ENCODE measurements at regions not wholly inside any gene's neighbourhood (a gene's known extent, or its start where the extent isn't known, plus 50 kb on each side); places are given as distances from the start of the nearest gene placed in this dataset.
"Not testable (repeated sequence)": the region's sequence is repeated elsewhere in the genome, so short reads cannot be mapped to it uniquely, and the experiment has no call there.

- Histone ChIP-seq H3K4me3 (ENCODE audit: low read length) (no peak overlapping the region), H3K27me3 (ENCODE audit: control insufficient read depth, insufficient read depth, low read length) (no peaks in the 10 kb centered on the region), H3K36me3 (ENCODE audit: control insufficient read depth, insufficient read depth, low read length) (no peaks in the 10 kb centered on the region), H3K9me3 (ENCODE audit: control insufficient read depth, insufficient read depth, low read length) (no peaks in the 10 kb centered on the region), H3K27ac (ENCODE audit: low read length) (no peak overlapping the region), H3K4me1 (ENCODE audit: control insufficient read depth, insufficient read depth, low read length) (no peaks in the 10 kb centered on the region)
- WGBS (ENCODE audit: insufficient coverage, insufficient read length) = no CpG with 5 or more reads among the region's 9 CpGs
- DNase-seq (ENCODE audit: low read depth, low spot score) = no peak
These were observed 289.2 kb downstream of the KLF13 start for GRCh38 chr15:31615643-31616415.

GRCh38 chr15:31623297-31623696, 296.7 kb downstream of the KLF13 start:
- DNase-seq (ENCODE audit: low read depth, low spot score); H3K36me3 ChIP-seq (ENCODE audit: control insufficient read depth, insufficient read depth, low read length); H3K27ac ChIP-seq (ENCODE audit: low read length); H3K27me3 ChIP-seq (ENCODE audit: control insufficient read depth, insufficient read depth, low read length); H3K4me3 ChIP-seq (ENCODE audit: low read length); H3K4me1 ChIP-seq (ENCODE audit: control insufficient read depth, insufficient read depth, low read length); H3K9me3 ChIP-seq (ENCODE audit: control insufficient read depth, insufficient read depth, low read length): not testable (repeated sequence)
- no CpG with 5 or more reads among the region's 11 CpGs for WGBS (ENCODE audit: insufficient coverage, insufficient read length)

GRCh38 chr15:31624115-31624514, 297.5 kb downstream of the KLF13 start:
- H3K27ac ChIP-seq (ENCODE audit: low read length); H3K4me1 ChIP-seq (ENCODE audit: control insufficient read depth, insufficient read depth, low read length); H3K9me3 ChIP-seq (ENCODE audit: control insufficient read depth, insufficient read depth, low read length); H3K4me3 ChIP-seq (ENCODE audit: low read length); H3K36me3 ChIP-seq (ENCODE audit: control insufficient read depth, insufficient read depth, low read length); H3K27me3 ChIP-seq (ENCODE audit: control insufficient read depth, insufficient read depth, low read length); DNase-seq (ENCODE audit: low read depth, low spot score): not testable (repeated sequence)
- no CpG with 5 or more reads among the region's 1 CpG for WGBS (ENCODE audit: insufficient coverage, insufficient read length)

- no CpG with 5 or more reads among the region's 6 CpGs for WGBS (ENCODE audit: insufficient coverage, insufficient read length)
- H3K4me3 ChIP-seq (ENCODE audit: low read length); H3K9me3 ChIP-seq (ENCODE audit: control insufficient read depth, insufficient read depth, low read length); H3K27ac ChIP-seq (ENCODE audit: low read length); DNase-seq (ENCODE audit: low read depth, low spot score); H3K4me1 ChIP-seq (ENCODE audit: control insufficient read depth, insufficient read depth, low read length); H3K27me3 ChIP-seq (ENCODE audit: control insufficient read depth, insufficient read depth, low read length); H3K36me3 ChIP-seq (ENCODE audit: control insufficient read depth, insufficient read depth, low read length): not testable (repeated sequence)
These were observed 309.1 kb downstream of the KLF13 start for GRCh38 chr15:31635715-31636114.

GRCh38 chr15:31636911-31637310, 310.3 kb downstream of the KLF13 start:
- not testable (repeated sequence) for DNase-seq (ENCODE audit: low read depth, low spot score); H3K27me3 ChIP-seq (ENCODE audit: control insufficient read depth, insufficient read depth, low read length); H3K27ac ChIP-seq (ENCODE audit: low read length); H3K36me3 ChIP-seq (ENCODE audit: control insufficient read depth, insufficient read depth, low read length); H3K4me3 ChIP-seq (ENCODE audit: low read length); H3K9me3 ChIP-seq (ENCODE audit: control insufficient read depth, insufficient read depth, low read length); H3K4me1 ChIP-seq (ENCODE audit: control insufficient read depth, insufficient read depth, low read length)
- no CpG with 5 or more reads among the region's 1 CpG for WGBS (ENCODE audit: insufficient coverage, insufficient read length)

- not testable (repeated sequence) for H3K9me3 ChIP-seq (ENCODE audit: control insufficient read depth, insufficient read depth, low read length)
- no CpG with 5 or more reads among the region's 5 CpGs for WGBS (ENCODE audit: insufficient coverage, insufficient read length)
These were observed 317.3 kb downstream of the KLF13 start for GRCh38 chr15:31643955-31644354.

GRCh38 chr15:31644761-31645160, 318.1 kb downstream of the KLF13 start:
- H3K4me3 ChIP-seq (ENCODE audit: low read length); H3K36me3 ChIP-seq (ENCODE audit: control insufficient read depth, insufficient read depth, low read length); H3K27me3 ChIP-seq (ENCODE audit: control insufficient read depth, insufficient read depth, low read length); DNase-seq (ENCODE audit: low read depth, low spot score); H3K27ac ChIP-seq (ENCODE audit: low read length); H3K4me1 ChIP-seq (ENCODE audit: control insufficient read depth, insufficient read depth, low read length); H3K9me3 ChIP-seq (ENCODE audit: control insufficient read depth, insufficient read depth, low read length): not testable (repeated sequence)
- no CpG with 5 or more reads among the region's 3 CpGs for WGBS (ENCODE audit: insufficient coverage, insufficient read length)

More at GRCh38 chr15:31643955-31644354, 317.3 kb downstream of the KLF13 start:
- not testable (repeated sequence) for H3K27me3 ChIP-seq (ENCODE audit: control insufficient read depth, insufficient read depth, low read length); H3K27ac ChIP-seq (ENCODE audit: low read length); H3K4me1 ChIP-seq (ENCODE audit: control insufficient read depth, insufficient read depth, low read length); DNase-seq (ENCODE audit: low read depth, low spot score); H3K4me3 ChIP-seq (ENCODE audit: low read length); H3K36me3 ChIP-seq (ENCODE audit: control insufficient read depth, insufficient read depth, low read length)

- not testable (repeated sequence) for DNase-seq (ENCODE audit: low read depth, low spot score); H3K27ac ChIP-seq (ENCODE audit: low read length); H3K27me3 ChIP-seq (ENCODE audit: control insufficient read depth, insufficient read depth, low read length); H3K9me3 ChIP-seq (ENCODE audit: control insufficient read depth, insufficient read depth, low read length); H3K4me1 ChIP-seq (ENCODE audit: control insufficient read depth, insufficient read depth, low read length); H3K4me3 ChIP-seq (ENCODE audit: low read length); H3K36me3 ChIP-seq (ENCODE audit: control insufficient read depth, insufficient read depth, low read length)
- WGBS (ENCODE audit: insufficient coverage, insufficient read length) = no CpG with 5 or more reads among the region's 5 CpGs
These were observed 320.7 kb downstream of the KLF13 start for GRCh38 chr15:31647337-31647826.

- not testable (repeated sequence) for H3K9me3 ChIP-seq (ENCODE audit: control insufficient read depth, insufficient read depth, low read length); DNase-seq (ENCODE audit: low read depth, low spot score); H3K27me3 ChIP-seq (ENCODE audit: control insufficient read depth, insufficient read depth, low read length); H3K27ac ChIP-seq (ENCODE audit: low read length); H3K36me3 ChIP-seq (ENCODE audit: control insufficient read depth, insufficient read depth, low read length); H3K4me3 ChIP-seq (ENCODE audit: low read length); H3K4me1 ChIP-seq (ENCODE audit: control insufficient read depth, insufficient read depth, low read length)
- WGBS (ENCODE audit: insufficient coverage, insufficient read length) = no CpG with 5 or more reads among the region's 7 CpGs
These were observed 323.0 kb downstream of the KLF13 start for GRCh38 chr15:31649634-31650033.

GRCh38 chr15:31650055-31650701, 323.5 kb downstream of the KLF13 start:
- not testable (repeated sequence) for H3K36me3 ChIP-seq (ENCODE audit: control insufficient read depth, insufficient read depth, low read length); H3K4me3 ChIP-seq (ENCODE audit: low read length); H3K27ac ChIP-seq (ENCODE audit: low read length); H3K9me3 ChIP-seq (ENCODE audit: control insufficient read depth, insufficient read depth, low read length); DNase-seq (ENCODE audit: low read depth, low spot score); H3K27me3 ChIP-seq (ENCODE audit: control insufficient read depth, insufficient read depth, low read length); H3K4me1 ChIP-seq (ENCODE audit: control insufficient read depth, insufficient read depth, low read length)
- WGBS (ENCODE audit: insufficient coverage, insufficient read length) = no CpG with 5 or more reads among the region's 6 CpGs

- not testable (repeated sequence) for H3K36me3 ChIP-seq (ENCODE audit: control insufficient read depth, insufficient read depth, low read length); H3K9me3 ChIP-seq (ENCODE audit: control insufficient read depth, insufficient read depth, low read length); H3K27me3 ChIP-seq (ENCODE audit: control insufficient read depth, insufficient read depth, low read length); H3K27ac ChIP-seq (ENCODE audit: low read length); H3K4me1 ChIP-seq (ENCODE audit: control insufficient read depth, insufficient read depth, low read length); DNase-seq (ENCODE audit: low read depth, low spot score); H3K4me3 ChIP-seq (ENCODE audit: low read length)
- WGBS (ENCODE audit: insufficient coverage, insufficient read length) = no CpG with 5 or more reads among the region's 8 CpGs
These were observed 330.3 kb downstream of the KLF13 start for GRCh38 chr15:31656915-31657314.

All from iPS DF 6.9 (cell line).